ENCODE measurements at regions not wholly inside any gene's neighbourhood (a gene's known extent, or its start where the extent isn't known, plus 50 kb on each side); places are given as distances from the start of the nearest gene placed in this dataset.

- TF ChIP-seq CTCF (IDR thresholded peaks at IDR 0.05; ENCODE audit: control extremely low read depth in 1 of 3, insufficient read depth in 1 of 3, low read depth in 1 of 3, low read length in 3 of 3) = no peak
- TF ChIP-seq, protein P1, sequence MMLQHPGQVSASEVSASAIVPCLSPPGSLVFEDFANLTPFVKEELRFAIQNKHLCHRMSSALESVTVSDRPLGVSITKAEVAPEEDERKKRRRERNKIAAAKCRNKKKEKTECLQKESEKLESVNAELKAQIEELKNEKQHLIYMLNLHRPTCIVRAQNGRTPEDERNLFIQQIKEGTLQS (IDR thresholded peaks at IDR 0.05; ENCODE audit: insufficient read depth, low read depth, low read length) = no peak
- TF ChIP-seq, protein P2, sequence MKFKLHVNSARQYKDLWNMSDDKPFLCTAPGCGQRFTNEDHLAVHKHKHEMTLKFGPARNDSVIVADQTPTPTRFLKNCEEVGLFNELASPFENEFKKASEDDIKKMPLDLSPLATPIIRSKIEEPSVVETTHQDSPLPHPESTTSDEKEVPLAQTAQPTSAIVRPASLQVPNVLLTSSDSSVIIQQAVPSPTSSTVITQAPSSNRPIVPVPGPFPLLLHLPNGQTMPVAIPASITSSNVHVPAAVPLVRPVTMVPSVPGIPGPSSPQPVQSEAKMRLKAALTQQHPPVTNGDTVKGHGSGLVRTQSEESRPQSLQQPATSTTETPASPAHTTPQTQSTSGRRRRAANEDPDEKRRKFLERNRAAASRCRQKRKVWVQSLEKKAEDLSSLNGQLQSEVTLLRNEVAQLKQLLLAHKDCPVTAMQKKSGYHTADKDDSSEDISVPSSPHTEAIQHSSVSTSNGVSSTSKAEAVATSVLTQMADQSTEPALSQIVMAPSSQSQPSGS (IDR thresholded peaks at IDR 0.05; ENCODE audit: low read length) = no peak
- TF ChIP-seq POLR2A (IDR thresholded peaks at IDR 0.05; ENCODE audit: control extremely low read depth in 1 of 2, low read depth in 2 of 2, low read length in 2 of 2) = no peak
- TF ChIP-seq BRCA1 (IDR thresholded peaks at IDR 0.05; ENCODE audit: low read depth, low read length) = no peak
- no peak for TF ChIP-seq EGR1 (IDR thresholded peaks at IDR 0.05; ENCODE audit: borderline replicate concordance, low read depth, low read length)
- no peak for TF ChIP-seq TBP (IDR thresholded peaks at IDR 0.05; ENCODE audit: low read depth, low read length)
- no peak for TF ChIP-seq RXRA (IDR thresholded peaks at IDR 0.05; ENCODE audit: insufficient read depth, low read depth, low read length)
These were observed 72.4 kb upstream of the AMZ2 start for GRCh38 chr17:68175416-68175815.

Data from H1 (cell line).